Activated T-cell treated with anti-CD3 and anti-CD28 coated beads for 1 hour (primary cell): ENCODE measurements at regions not wholly inside any gene's neighbourhood (a gene's known extent, or its start where the extent isn't known, plus 50 kb on each side); places are given as distances from the start of the nearest gene placed in this dataset.
"Not testable (repeated sequence)": the region's sequence is repeated elsewhere in the genome, so short reads cannot be mapped to it uniquely, and the experiment has no call there.

Experiments
- DNase-seq: peaks from one replicate; pipeline ENCODE4 v3.0.0-alpha.2; 2020; ENCODE audit warnings: low read depth

GRCh38 chr1:120233661-120234018 is 57.3 kb upstream of the SEC22B start:
- not testable (repeated sequence) for DNase-seq

- DNase-seq: not testable (repeated sequence)
Observed at GRCh38 chr1:120232834-120233660, 56.7 kb upstream of the SEC22B start.

GRCh38 chr1:120229835-120230234 is 53.5 kb upstream of the SEC22B start:
- not testable (repeated sequence) for DNase-seq
